GM21390 (cell line): ENCODE measurements at regions not wholly inside any gene's neighbourhood (a gene's known extent, or its start where the extent isn't known, plus 50 kb on each side); places are given as distances from the start of the nearest gene placed in this dataset.
"Not testable (repeated sequence)": the region's sequence is repeated elsewhere in the genome, so short reads cannot be mapped to it uniquely, and the experiment has no call there.

Source experiments
- ATAC-seq: cut with Tn5 transposase; IDR thresholded peaks from one replicate; pipeline ENCODE4 v1.9.1; 2021; ENCODE audit not compliant: unreplicated experiment

DNA sequence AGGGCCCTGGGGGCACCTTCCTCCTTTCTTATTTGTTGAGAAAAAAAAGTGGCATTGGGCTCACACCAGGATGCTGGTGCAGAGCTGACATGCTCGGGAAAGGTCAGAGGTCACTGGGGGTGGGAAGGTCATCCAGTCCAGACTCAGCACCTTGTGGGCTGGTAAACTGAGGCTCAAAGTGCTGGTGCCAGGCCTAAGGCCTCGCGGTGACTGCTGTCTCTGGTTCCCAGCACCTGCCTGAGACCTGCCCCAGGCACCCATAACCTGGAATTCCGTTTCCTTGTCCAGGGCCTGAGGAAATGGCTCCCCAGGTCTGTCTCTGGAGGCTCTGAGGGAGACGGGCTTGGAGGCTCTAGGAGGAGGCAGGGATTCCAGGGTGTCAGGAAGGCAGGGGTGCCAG is 521.0 kb downstream of the GOLGA6L6 start:
- not testable (repeated sequence) for ATAC-seq

DNA sequence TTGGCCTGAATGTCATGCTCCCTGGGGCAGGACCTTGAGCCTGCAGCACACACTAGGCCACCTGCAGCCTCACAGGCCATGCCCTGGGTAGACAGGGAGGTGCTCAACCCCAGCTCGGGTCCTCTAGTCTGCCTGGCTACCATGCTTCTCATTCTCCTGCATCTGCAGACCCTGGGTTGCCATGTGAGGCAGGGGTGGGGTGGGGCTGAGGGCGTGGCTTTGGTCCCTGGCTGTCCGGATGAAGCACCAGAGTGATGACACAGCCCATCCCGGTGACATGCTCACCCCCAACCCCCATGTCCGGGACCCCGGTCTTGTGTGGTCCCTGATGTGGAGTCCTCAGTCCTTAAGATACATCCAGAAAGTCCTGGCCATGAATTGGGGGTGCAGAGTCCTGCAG is 521.8 kb downstream of the GOLGA6L6 start:
- ATAC-seq = not testable (repeated sequence)

DNA sequence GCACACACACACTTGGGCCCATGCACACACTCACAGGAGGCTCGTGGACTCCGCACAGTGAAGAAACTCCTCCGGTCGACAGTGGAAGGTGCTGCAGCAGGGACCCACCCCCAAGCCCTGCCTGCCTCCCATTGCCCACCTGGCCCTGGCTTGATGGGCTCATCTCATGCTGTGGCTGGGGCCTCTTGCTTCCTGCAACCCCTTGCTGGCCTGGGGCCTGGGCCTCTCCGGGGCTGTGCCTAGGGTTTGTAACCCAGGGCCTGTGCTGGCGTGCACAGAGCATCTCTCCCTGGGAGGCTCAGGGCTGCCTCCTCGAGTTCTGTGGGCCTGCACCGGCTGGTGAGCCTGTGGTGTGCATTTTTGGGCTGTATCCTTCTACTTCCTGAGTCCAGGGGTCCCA is 524.0 kb downstream of the GOLGA6L6 start:
- not testable (repeated sequence) for ATAC-seq

DNA sequence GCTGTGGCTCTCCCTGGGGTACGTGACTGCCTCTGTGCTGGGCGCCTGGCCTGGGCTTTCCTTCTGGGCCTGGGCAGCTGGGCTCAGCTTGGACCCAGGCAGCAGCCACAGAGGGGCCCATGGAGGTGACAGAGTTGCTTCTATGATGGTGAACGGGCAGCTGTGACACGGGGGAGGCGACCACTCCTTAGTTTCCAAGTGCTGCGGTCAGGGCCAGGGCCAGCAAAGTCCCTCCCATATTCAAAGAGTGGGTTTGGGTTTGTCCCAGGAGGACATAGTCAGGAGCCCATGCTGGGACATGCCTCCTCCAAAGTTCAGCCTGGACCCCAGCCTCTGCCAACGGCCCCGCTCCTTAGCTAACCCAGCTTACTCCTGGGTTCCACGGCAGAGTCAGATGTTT is 524.7 kb downstream of the GOLGA6L6 start:
- ATAC-seq = not testable (repeated sequence)

DNA sequence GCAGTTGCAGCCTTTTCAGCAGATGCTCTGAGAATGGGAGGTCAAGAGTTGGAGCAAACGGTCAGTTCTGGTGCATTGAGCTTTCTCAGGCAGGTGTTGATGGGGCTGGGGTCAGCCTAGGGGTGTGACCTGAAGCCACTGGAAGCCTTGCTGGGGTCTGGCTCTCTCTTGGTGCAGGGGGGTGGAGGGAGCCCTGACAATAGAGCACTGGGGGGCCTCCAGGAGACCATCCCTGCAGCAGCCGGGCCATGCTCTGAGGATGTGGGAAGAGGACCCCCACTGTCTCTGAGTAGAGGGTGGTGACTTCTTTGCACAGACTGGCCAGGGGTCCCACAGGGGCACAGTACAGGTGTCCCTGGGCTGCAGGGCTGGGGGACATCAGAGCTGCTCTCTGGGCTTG is 528.8 kb downstream of the GOLGA6L6 start:
- not testable (repeated sequence) for ATAC-seq

DNA sequence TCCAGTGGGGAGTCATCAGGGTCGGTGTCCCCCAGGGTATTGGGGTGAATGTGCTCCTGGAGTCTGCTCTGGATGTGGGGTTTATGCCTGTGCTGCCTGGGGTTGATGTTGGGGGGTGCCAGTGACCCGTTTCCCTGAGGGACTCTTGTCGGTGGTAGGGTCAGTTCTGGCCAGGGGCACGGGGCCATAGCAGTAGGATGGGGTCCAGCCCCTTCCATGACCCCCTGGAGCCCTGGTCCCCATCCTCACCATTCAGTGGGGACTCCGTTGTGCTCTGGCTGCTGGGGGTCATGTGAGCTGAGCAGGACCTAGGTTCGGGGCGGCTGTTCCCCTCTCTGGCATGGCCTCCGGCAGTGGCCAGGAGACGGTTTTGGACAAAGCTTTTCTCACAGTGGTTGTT is 530.8 kb downstream of the GOLGA6L6 start:
- ATAC-seq = not testable (repeated sequence)

DNA sequence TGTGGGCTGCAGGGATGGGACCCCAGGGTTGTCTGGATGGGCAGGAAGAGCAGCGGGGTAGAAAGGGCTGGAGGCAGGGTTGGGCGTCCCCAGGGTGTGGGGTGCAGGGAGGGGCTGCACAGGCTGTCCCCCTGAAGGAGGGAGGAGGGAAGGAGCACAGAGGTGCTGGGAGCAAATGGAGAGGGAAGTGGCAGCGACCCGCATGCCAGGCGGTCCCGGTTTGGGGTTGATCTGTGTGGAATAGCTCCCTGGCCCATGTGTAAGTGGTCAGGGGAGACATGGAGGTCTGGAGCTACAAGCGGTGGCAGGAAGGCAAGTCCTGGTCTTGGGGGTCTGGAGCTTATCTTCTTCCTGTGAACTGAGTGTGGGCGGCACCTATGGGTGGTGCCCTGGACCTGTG is 532.0 kb downstream of the GOLGA6L6 start:
- ATAC-seq = not testable (repeated sequence)

DNA sequence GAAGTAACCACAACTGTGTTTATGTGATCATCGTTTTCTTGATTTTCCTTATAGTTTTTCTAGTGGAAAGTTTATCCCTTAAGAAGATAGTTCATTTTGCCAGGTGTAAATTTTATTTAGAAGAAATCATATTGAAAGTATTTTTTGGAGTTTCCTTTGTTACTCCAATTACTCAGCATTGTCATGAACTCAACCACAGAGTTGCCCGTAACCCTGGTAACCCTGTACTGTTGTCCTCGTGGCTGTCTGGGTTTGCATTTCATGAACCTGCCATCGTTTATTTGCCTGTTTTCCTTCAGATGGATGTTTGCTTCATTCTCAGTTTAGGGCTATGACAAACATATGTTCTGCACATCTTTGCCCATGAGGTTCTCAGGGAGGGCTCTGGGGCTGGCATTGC is 534.3 kb downstream of the GOLGA6L6 start:
- ATAC-seq = not testable (repeated sequence)

DNA sequence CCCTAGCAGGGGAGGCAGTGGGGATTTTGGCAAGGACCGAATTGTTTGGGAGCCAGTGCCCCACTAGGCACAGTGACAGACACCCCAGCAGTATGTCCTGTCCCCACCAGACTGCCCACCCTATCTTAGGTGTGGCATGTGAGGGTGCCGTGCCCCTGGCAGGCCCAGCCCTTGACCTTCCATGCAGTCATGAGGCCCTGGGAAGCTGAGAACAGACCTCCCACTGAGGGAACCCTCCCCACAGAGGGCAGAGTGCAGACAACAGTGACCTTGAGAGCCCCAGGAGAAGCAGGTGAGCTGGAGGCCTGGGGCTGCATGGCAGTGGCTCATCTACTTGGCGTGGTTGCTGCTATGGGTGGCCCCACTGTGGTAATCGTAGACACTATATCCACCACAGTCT is 538.1 kb downstream of the GOLGA6L6 start:
- ATAC-seq = not testable (repeated sequence)

DNA sequence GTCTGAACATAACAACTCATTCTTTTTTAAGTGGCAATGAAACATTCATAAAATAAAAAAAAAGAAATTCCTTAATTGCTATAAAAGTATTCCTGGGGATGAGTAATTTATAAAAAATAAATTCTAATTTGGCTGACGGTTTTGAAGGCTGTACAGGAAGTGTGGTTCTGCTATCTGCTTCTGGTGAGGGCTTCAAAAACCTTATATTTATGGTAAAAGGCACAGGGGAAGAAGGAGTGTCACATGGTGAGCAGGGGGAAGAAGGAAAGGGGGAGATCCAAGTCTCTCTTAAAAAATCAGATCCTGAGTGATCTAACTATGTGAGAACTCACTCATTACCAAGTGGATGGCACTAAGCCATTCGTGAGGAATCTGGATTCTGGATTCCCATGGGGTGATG is 539.0 kb downstream of the GOLGA6L6 start:
- not testable (repeated sequence) for ATAC-seq

DNA sequence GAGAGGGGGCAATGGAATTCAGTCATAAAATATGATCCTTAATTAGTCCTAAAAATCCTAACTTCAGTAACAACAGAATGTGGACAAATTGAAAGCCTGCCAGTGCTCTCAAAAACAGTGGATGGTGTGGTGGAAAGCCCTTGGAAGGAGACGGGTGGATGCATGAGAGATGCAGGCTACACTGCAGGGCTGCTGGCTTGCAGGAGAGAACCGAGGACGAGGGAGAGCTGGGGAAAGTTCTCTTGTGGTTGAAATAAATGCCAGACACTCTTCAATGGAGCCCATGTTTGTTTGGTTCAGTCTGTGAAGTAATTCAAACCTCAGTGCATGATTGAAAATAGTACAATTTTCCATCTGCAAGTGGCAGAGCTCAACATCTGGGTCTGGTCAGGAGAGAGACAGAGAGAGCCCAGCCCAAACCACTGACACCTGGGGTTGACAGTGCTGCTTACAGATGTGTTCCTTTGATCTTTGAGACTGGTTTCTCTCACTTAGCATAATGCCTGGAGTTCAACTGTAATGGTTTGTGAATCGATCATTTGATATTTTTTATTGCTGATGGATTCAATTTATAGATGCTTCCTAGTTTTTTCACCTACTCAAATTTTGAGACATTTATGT is 544.9 kb downstream of the GOLGA6L6 start:
- ATAC-seq = not testable (repeated sequence)

DNA sequence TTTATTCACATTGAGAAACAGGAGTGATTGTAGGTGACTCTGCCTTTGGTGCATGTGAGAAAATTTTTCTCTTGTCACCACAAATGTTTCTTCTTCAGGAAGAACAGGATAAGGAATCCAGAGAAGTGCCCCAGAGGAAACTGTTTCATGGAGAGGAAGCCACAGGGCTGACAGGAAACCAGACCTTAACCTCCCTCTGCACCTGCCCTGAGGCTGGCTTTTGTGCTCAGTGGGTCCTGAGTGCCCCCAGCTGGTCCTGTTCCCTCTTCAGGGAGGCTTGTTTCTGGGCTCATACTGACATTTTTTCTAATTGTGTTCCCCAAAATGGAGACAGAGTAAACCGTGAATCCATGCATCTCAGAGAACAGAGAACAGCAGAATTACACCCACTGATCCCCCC is 546.3 kb downstream of the GOLGA6L6 start:
- not testable (repeated sequence) for ATAC-seq

DNA sequence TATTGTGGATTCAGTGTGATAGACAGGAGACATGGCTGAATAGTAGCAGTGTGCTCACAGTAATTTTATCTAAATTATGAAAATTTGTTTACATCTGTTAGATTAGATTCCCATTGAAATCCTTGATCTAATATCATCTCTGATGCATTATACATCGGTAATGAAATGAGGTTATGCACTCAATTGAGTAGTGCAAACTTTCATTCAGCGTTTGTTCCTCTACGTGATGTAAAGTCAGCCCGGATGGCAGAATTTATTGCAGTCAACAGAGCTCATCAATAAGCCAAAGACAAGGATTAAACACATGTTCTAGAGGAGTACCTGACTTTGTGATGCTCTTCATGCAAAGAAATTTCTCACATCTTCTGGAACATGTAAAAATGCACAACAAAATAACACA is 549.2 kb downstream of the GOLGA6L6 start:
- no peak for ATAC-seq

DNA sequence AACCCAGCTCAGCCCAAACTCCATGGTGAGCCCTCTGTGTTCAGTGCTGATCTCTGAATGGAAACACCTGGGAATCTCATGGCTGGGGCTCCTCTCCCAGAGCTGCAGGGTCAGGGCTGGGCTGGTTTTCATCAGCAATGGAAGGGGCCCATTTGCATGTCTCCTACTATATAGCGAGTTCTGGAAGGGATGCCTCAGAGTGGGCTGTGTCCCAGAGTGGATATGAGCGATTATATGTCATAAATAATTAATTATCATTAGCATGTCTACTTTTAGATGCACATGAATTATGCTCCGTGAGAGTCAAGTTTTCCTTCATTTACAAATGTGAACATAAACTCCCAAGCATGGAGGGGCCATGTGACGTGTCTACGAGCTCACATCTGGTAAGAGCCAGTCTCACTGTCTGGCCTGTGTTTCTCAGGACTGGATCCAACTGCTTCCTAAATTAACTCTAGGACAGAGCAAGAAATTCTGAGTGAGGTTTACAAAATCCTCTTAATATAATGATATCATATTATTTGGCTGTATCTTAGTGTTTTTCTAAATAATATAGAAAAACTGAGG is 553.4 kb downstream of the GOLGA6L6 start:
- ATAC-seq = no peak

DNA sequence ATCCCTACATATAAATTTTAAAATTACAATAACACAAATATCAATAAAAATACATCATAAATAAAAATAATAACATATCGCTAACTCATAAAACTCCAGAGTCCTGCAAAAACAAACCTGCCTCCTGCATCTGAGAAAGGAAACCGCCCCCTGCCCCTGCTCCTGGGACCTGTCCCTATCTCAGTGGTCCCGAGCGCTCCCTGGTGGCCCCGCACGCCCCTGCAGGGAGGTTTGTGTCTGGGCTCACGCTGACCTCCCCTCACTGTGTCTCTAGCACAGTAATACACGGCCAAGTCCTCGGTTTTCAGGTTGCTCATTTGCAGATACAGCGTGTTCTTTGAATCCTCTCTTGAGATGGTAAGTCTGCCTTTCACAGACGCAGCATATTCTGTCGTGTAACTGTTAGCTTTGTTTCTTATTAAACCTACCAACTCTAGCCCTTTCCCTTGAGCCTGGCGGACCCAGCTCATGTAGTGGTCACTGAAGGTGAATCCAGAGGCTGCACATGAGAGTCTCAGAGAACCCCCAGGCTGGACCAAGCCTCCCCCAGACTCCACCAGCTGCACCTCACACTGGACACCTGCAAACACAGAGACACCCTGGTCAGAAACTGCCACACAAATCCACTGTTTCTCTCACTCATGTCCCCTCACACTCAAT is 554.1 kb downstream of the GOLGA6L6 start:
- no peak for ATAC-seq

DNA sequence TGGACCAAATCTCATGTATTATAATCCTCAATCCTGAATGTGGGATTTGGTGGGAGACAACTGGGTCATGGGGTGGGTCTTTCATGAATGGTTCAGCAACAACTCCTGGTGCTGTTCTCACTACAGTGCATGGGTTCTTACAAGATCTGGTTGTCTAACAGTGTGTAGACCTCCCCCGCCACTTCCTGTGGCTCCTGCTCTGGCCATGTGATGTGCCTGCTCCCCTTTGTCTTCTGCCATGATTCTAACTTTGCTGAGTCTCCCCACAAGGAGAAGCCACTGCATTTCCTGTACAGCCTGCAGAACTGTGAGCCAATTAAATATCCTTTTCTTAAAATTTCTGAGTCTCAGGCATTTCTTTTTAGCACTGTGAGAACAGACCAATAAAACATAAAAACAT is 557.5 kb downstream of the GOLGA6L6 start:
- no peak for ATAC-seq

DNA sequence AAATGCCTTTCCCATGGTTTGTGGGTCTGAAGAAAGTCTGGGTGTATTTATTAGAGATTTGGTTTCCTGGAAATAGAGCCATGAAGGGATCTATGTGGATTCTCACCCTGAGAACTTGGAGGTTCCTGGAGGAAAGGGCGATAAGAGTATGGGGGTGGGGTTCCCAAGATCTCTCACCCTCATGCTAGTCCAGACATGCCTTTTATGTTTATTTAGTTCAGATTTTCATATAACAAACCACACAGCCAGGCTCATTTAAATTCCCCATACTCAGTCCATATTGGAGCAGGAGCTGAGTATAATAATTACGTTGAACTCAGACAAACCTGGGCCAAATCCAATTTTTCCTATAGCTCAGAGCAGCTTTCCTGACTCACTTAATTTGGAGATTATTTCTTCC is 566.6 kb downstream of the GOLGA6L6 start:
- ATAC-seq = no peak

DNA sequence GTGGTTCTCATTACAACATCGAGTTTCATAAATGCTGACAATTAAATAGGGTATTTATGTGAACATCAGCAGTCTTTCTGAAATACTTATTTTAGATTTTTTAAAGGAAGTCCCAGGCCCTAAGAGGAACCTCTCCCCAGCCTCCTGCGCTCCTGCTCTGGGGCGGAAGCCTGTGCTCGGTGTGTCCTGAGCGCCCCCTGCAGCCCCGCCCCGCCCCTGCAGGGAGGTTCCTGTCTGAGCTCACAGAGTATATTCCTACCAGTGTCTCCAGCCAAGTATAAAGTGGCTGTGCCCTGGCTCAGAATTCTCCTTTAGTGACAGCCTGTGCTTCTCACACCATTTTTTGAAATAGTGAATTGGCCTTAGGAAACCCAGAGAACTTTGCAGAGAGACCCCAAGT is 567.9 kb downstream of the GOLGA6L6 start:
- ATAC-seq = no peak

DNA sequence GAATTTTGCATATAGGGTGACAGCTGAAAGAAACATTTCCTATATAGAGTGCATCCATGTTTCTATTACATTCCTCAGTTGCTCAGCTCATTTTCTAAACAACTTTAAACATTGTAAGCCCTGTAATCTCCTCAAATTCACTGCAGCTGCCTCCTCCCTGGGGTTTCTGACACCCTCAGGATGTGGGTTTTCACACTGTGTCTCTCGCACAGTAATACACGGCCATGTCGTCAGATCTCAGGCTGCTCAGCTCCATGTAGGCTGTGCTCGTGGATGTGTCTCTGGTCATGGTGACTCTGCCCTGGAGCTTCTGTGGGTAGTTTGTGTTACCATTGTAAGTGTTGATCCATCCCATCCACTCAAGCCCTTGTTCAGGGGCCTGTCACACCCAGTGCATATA is 569.0 kb downstream of the GOLGA6L6 start:
- not testable (repeated sequence) for ATAC-seq

DNA sequence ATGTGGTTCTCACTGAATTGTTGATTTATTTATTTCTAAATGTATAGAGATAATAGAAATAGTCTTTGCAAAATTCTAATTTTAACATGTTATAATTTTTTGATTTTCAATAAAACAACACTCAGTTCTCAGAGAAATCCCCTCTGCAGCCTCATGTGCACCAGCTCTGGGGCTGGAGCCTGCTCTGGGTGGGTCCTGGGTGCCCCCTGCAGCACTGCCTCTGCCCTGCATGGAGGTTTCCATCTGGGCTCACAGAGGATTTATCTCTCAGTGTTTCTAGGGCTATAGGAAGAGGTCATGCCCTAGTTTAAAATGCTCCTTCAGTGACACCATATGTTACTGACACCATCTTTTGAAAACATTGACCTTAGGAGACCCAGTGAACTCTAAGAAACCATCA is 576.0 kb downstream of the GOLGA6L6 start:
- not testable (repeated sequence) for ATAC-seq

DNA sequence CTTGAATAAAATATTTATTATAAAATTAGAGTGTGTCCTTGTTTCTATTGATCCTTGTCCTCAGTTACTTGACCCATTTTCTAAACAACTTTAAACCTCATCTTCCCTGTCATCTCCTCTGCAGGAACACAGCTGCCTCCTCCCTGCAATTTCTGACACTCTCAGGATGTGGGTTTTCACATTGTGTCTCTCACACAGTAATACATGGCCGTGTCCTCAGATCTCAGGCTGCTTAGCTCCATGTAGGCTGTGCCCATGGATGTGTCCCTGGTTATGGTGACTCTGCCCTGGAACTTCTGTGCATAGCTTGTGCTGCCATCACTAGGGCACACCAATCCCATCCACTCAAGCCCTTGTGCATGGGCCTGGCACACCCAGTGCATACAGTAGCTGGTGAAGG is 577.1 kb downstream of the GOLGA6L6 start:
- ATAC-seq = not testable (repeated sequence)

DNA sequence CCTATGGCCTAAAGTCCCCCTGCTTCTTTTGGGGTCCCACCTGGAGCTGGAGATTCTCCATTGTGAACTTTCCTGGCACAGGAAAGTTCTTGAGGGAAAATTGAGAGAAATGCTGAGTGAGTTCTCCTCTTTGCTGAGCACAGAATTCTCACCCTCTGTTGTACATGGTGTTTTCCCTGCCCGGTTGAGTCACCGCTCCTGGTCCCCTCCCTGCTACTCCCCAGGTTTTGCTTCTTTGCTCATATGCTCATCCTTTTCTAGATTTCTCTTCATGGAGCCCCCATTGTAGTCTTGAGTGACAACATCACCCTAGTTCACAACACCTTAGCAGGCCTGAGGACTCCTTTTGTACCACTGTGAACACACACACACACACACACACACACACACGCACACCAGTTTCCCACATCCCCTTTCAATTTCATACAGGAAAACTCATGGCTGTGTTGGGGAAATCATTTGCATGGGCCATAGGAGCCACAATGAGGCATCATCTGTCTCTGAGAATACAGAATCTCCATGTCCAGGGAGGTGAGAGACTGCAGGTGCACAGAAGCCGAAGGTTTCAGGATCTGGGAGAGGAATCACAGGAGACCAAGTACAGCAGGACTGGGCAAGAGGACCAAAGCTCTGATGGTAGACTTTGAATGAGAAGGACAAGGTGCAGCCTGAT is 585.3 kb downstream of the GOLGA6L6 start:
- no peak for ATAC-seq
